CD14-positive monocyte (primary cell): ENCODE measurements at regions not wholly inside any gene's neighbourhood (a gene's known extent, or its start where the extent isn't known, plus 50 kb on each side); places are given as distances from the start of the nearest gene placed in this dataset.

Experiments used
- DNase-seq, 3 donors: peaks; one replicate each; pipeline ENCODE4 v3.0.0-alpha.2; 2011 to 2022
- H2AFZ ChIP-seq: 2 replicates; pipeline ENCODE4 v1.6.0; 2012; ENCODE audit warnings: mild to moderate bottlenecking, low read depth, low read length, inconsistent platforms; ENCODE audit not compliant: insufficient read depth, poor library complexity, severe bottlenecking
- H3K27ac ChIP-seq, 2 donors: 1 replicate in 1 of 2; 2 replicates in 1 of 2; pipeline ENCODE4 v1.5.1; 2012 to 2013; ENCODE audit warnings: low read length in 2 of 2, control low read depth in 1 of 2, inconsistent platforms in 1 of 2, low read depth in 1 of 2, mild to moderate bottlenecking in 1 of 2
- H3K27me3 ChIP-seq, 2 donors: one replicate each; pipeline versions ENCODE4 v1.6.0 to v1.6.1; 2011 to 2013; ENCODE audit warnings: low read length in 2 of 2; ENCODE audit not compliant: control insufficient read depth in 2 of 2, insufficient read depth in 2 of 2
- H3K36me3 ChIP-seq, 2 donors: replicated peaks in 1 of 2; 1 replicate in 1 of 2; 2 replicates in 1 of 2; pipeline versions ENCODE4 v1.5.1 to v1.6.1; 2012 to 2013; ENCODE audit warnings: low read length in 2 of 2, control low read depth in 1 of 2, inconsistent platforms in 1 of 2, mild to moderate bottlenecking in 1 of 2; ENCODE audit not compliant: insufficient read depth in 2 of 2, control insufficient read depth in 1 of 2
- H3K4me1 ChIP-seq, 2 donors: 1 replicate in 1 of 2; 2 replicates in 1 of 2; pipeline versions ENCODE4 v1.5.1 to v1.6.1; 2012 to 2013; ENCODE audit warnings: low read length in 2 of 2, control low read depth in 1 of 2, inconsistent platforms in 1 of 2, mild to moderate bottlenecking in 1 of 2, moderate library complexity in 1 of 2; ENCODE audit not compliant: insufficient read depth in 2 of 2, control insufficient read depth in 1 of 2
- H3K4me2 ChIP-seq: replicated peaks from 2 replicates; pipeline ENCODE3; 2012; ENCODE audit warnings: low read length, moderate library complexity, mild to moderate bottlenecking; ENCODE audit not compliant: poor library complexity, severe bottlenecking; ENCODE audit errors: extremely low read depth
- H3K4me3 ChIP-seq, 3 experiments: fragments of 200-600 bp in 1 of 3; sonication (generic) in 1 of 3; replicated peaks in 1 of 3; 1 replicate in 2 of 3; 2 replicates in 1 of 3; pipeline ENCODE4 v1.5.1; 2011 to 2013; ENCODE audit warnings: low read length in 3 of 3, mild to moderate bottlenecking in 3 of 3, control low read depth in 2 of 3, low read depth in 2 of 3, inconsistent platforms in 1 of 3, moderate library complexity in 1 of 3
- H3K79me2 ChIP-seq: 2 replicates; pipeline ENCODE4 v1.6.0; 2012; ENCODE audit warnings: mild to moderate bottlenecking, control low read depth, inconsistent platforms, low read length, moderate library complexity; ENCODE audit not compliant: insufficient read depth
- H3K9ac ChIP-seq: 2 replicates; pipeline ENCODE4 v1.6.0; 2017; ENCODE audit warnings: low read length, mild to moderate bottlenecking; ENCODE audit not compliant: insufficient read depth, poor library complexity, severe bottlenecking
- H3K9me3 ChIP-seq, 2 donors: replicated peaks in 1 of 2; 1 replicate in 1 of 2; 2 replicates in 1 of 2; pipeline versions ENCODE4 v1.5.1 to v1.6.1; 2012 to 2013; ENCODE audit warnings: low read length in 2 of 2, control low read depth in 1 of 2; ENCODE audit not compliant: control insufficient read depth in 1 of 2, insufficient read depth in 1 of 2
- H4K20me1 ChIP-seq: 2 replicates; pipeline ENCODE4 v1.6.0; 2012; ENCODE audit warnings: mild to moderate bottlenecking, low read length, control low read depth, moderate library complexity; ENCODE audit not compliant: insufficient read depth
- H3K27ac Mint-ChIP-seq, 7 donors: one replicate each; pipeline ENCODE4 v1.8.0; 2020; ENCODE audit warnings: mild to moderate bottlenecking in 7 of 7, mixed read lengths in 7 of 7, moderate library complexity in 6 of 7, inconsistent platforms in 2 of 7
- H3K27me3 Mint-ChIP-seq, 3 donors: one replicate each; pipeline ENCODE4 v1.8.0; 2021 to 2022; ENCODE audit warnings: low read depth in 3 of 3, mild to moderate bottlenecking in 3 of 3, mixed read lengths in 3 of 3, moderate library complexity in 3 of 3, inconsistent platforms in 1 of 3
- H3K36me3 Mint-ChIP-seq, 2 donors: one replicate each; pipeline ENCODE4 v1.8.0; 2020; ENCODE audit warnings: mixed read lengths in 2 of 2, inconsistent platforms in 1 of 2, mild to moderate bottlenecking in 1 of 2
- H3K4me1 Mint-ChIP-seq: one replicate; pipeline ENCODE4 v1.8.0; 2020; ENCODE audit warnings: mild to moderate bottlenecking, mixed read lengths
- H3K4me3 Mint-ChIP-seq, 2 donors: one replicate each; pipeline ENCODE4 v1.8.0; 2020; ENCODE audit warnings: mild to moderate bottlenecking in 2 of 2, mixed read lengths in 2 of 2, moderate library complexity in 1 of 2
- H3K9me3 Mint-ChIP-seq, 7 donors: one replicate each; pipeline ENCODE4 v1.8.0; 2020 to 2022; ENCODE audit warnings: mixed read lengths in 7 of 7, mild to moderate bottlenecking in 6 of 7, moderate library complexity in 6 of 7, inconsistent platforms in 2 of 7
- CTCF ChIP-seq: fragments of 200-600 bp; IDR thresholded peaks from one replicate; pipeline ENCODE4 v1.8.0; 2022; ENCODE audit warnings: antibody characterized with exemption, mild to moderate bottlenecking
- WGBS: methylation state at CpG from one replicate; pipeline ENCODE4 v1.1.5; 2013; ENCODE audit warnings: missing lambda C conversion rate; ENCODE audit not compliant: insufficient coverage; 5-methylcytosine and 5-hydroxymethylcytosine counted together
- intact Hi-C, 2 donors: fragments of 100-400 bp; cut with micrococcal nuclease; formaldehyde crosslinking; loops; one replicate each; pipeline versions ENCODE4 v1.15.0 to v1.15.1; 2023

GRCh38 chr6:12533586-12533985 lies 183.0 kb upstream of the PHACTR1 start:
- intact Hi-C loops = no loop called here
- H3K27ac Mint-ChIP-seq = no peak overlapping the region
- H2AFZ ChIP-seq = no peak overlapping the region
- no peaks in the 10 kb centered on the region for H3K4me1 Mint-ChIP-seq
- peaks cover 0 to 5% (median 0%) of the 10 kb centered on the region in 3 donors for H3K27me3 Mint-ChIP-seq
- H3K4me3 ChIP-seq = no peak overlapping the region
- no peaks in the 10 kb centered on the region for H3K36me3 ChIP-seq
- no peak for TF ChIP-seq CTCF
- H3K27me3 ChIP-seq = no peaks in the 10 kb centered on the region
- no peaks in the 10 kb centered on the region for H4K20me1 ChIP-seq
- H3K4me3 Mint-ChIP-seq = no peak overlapping the region
- no peaks in the 10 kb centered on the region for H3K9me3 Mint-ChIP-seq
- H3K27ac ChIP-seq = no peak overlapping the region
- H3K4me2 ChIP-seq = no peak overlapping the region
- H3K4me1 ChIP-seq = no peaks in the 10 kb centered on the region
- 100% methylated on average over 2 of the region's 4 CpGs for WGBS
- no peak overlapping the region for H3K9ac ChIP-seq
- H3K79me2 ChIP-seq = no peaks in the 10 kb centered on the region
- no peaks in the 10 kb centered on the region for H3K36me3 Mint-ChIP-seq
- no peak for DNase-seq
- H3K9me3 ChIP-seq = no peaks in the 10 kb centered on the region

GRCh38 chr6:12534069-12534853 lies 182.3 kb upstream of the PHACTR1 start:
- Histone ChIP-seq H3K4me2 (no peak overlapping the region), H3K36me3 (no peaks in the 10 kb centered on the region), H3K9me3 (no peaks in the 10 kb centered on the region), H3K27me3 (no peaks in the 10 kb centered on the region), H3K27ac (no peak overlapping the region), H4K20me1 (no peaks in the 10 kb centered on the region), H3K79me2 (no peaks in the 10 kb centered on the region), H3K9ac (no peak overlapping the region), H2AFZ (no peak overlapping the region), H3K4me3 (no peak overlapping the region), H3K4me1 (no peaks in the 10 kb centered on the region)
- H3K4me1 Mint-ChIP-seq = no peaks in the 10 kb centered on the region
- intact Hi-C loops = no loop called here
- no peak for DNase-seq
- no peaks in the 10 kb centered on the region for H3K9me3 Mint-ChIP-seq
- H3K36me3 Mint-ChIP-seq = no peaks in the 10 kb centered on the region
- peaks cover 0 to 3% (median 0%) of the 10 kb centered on the region in 3 donors for H3K27me3 Mint-ChIP-seq
- no CpG with 5 or more reads among the region's 4 CpGs for WGBS
- no peak for TF ChIP-seq CTCF
- H3K4me3 Mint-ChIP-seq = no peak overlapping the region
- H3K27ac Mint-ChIP-seq = no peak overlapping the region
